SU-DHL-6 (cell line): ENCODE measurements at regions not wholly inside any gene's neighbourhood (a gene's known extent, or its start where the extent isn't known, plus 50 kb on each side); places are given as distances from the start of the nearest gene placed in this dataset.

Experiments
- H2AFZ ChIP-seq: fragments of 200-600 bp; sonication (generic); 2 replicates; pipeline ENCODE4 v1.6.1; 2014; ENCODE audit warnings: low read depth, mild to moderate bottlenecking, moderate library complexity, mixed read lengths, antibody characterized with exemption, low read length; ENCODE audit not compliant: severe bottlenecking
- H3F3A ChIP-seq: fragments of 200-600 bp; shearing (Covaris generic); 2 replicates; pipeline ENCODE4 v1.6.0; 2016; ENCODE audit warnings: antibody characterized with exemption, mild to moderate bottlenecking; ENCODE audit not compliant: insufficient read depth
- H3K27ac ChIP-seq: fragments of 200-600 bp; sonication (generic); 2 replicates; pipeline ENCODE4 v1.5.1; 2016; ENCODE audit warnings: low read depth, mild to moderate bottlenecking, low read length, moderate library complexity, mixed read lengths
- H3K27me3 ChIP-seq: fragments of 200-600 bp; sonication (generic), shearing (Covaris generic); 2 replicates; pipeline ENCODE4 v1.6.0; 2014; ENCODE audit warnings: mild to moderate bottlenecking, low read length
- H3K36me3 ChIP-seq: fragments of 200-600 bp; sonication (generic); 2 replicates; pipeline ENCODE4 v1.6.1; 2014; ENCODE audit warnings: mild to moderate bottlenecking, low read length, mixed read lengths
- H3K4me2 ChIP-seq: fragments of 300-600, 200-600 bp; shearing (Covaris generic), sonication (generic); 2 replicates; pipeline ENCODE4 v1.6.0; 2014; ENCODE audit warnings: low read length, low read depth, mild to moderate bottlenecking; ENCODE audit not compliant: poor library complexity, severe bottlenecking
- H3K4me3 ChIP-seq: fragments of 200-600 bp; sonication (generic); 2 replicates; pipeline ENCODE4 v1.5.1; 2014; ENCODE audit warnings: antibody characterized with exemption, low read length, mild to moderate bottlenecking, mixed read lengths; ENCODE audit not compliant: insufficient read depth, poor library complexity, severe bottlenecking
- H3K79me2 ChIP-seq: fragments of 200-600 bp; sonication (generic); 2 replicates; pipeline ENCODE4 v1.6.1; 2014; ENCODE audit warnings: mild to moderate bottlenecking, low read length, moderate library complexity; ENCODE audit not compliant: insufficient read depth
- H3K9ac ChIP-seq: fragments of 200-600 bp; sonication (generic); 2 replicates; pipeline ENCODE4 v1.7.0; 2014; ENCODE audit warnings: mild to moderate bottlenecking, low read length
- H3K9me2 ChIP-seq: fragments of 200-600 bp; sonication (generic); replicated peaks from 2 replicates; pipeline ENCODE4 v1.6.1; 2014; ENCODE audit warnings: low read length; ENCODE audit not compliant: insufficient read depth
- H3K9me3 ChIP-seq: fragments of 200-600 bp; sonication (generic); 2 replicates; pipeline ENCODE4 v1.6.1; 2014; ENCODE audit warnings: low read length, mixed read lengths; ENCODE audit not compliant: insufficient read depth
- H4K20me1 ChIP-seq: fragments of 200-600 bp; sonication (generic); 2 replicates; pipeline ENCODE4 v1.6.1; 2014; ENCODE audit warnings: low read depth, mild to moderate bottlenecking, antibody characterized with exemption, low read length, moderate library complexity, mixed read lengths
- EZH2phosphoT487 ChIP-seq: fragments of 200-600 bp; sonication (generic), shearing (Covaris generic); conservative IDR thresholded peaks from 2 replicates; pipeline ENCODE4 v1.6.1; 2018; ENCODE audit warnings: mild to moderate bottlenecking, antibody characterized with exemption, low read length, moderate library complexity, mixed read lengths
- TF ChIP-seq, protein P1 (sequence below): fragments of 200-600 bp; sonication (generic); IDR thresholded peaks from one replicate; pipeline ENCODE4 v1.5.1; 2017; ENCODE audit warnings: antibody characterized with exemption, mild to moderate bottlenecking, low read length, moderate library complexity; ENCODE audit not compliant: insufficient read depth, poor library complexity, severe bottlenecking

DNA sequence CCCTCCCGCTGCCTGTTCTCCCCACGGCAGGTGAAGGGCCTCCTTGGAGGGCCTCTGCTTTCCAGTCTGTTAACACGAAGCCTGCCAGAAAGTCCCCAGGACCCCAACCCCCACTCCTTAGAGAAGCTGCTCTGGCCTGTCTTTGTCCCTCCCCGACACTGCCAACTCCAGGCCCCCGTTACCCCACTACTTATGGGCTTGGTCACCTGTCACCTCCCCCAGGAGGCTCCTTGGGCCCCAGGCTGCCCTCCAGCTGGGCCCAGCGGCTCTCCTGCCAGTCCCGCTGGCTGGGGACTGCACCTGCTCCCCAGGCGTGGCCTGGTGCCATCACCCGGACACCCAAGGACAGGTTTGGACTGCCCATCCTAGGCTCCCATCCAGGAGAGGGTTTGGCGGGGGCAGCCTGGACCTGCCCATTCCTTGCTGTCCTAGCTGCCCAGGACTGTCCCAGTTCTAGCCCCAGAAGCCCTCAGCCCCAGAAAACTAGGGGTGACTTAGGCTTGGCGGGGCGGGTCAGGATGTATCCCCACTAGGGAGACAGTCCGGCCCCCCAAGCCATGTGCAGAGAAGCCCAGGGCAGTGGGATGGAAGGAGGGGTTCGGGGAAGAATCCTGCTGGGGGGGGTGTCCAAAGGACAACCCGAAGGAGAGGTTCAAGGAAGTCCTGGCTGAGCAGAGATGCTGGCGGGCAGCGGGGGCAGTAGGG lies 155.7 kb upstream of the C14orf180 start:
- Histone ChIP-seq H3K79me2 (no peaks in the 10 kb centered on the region), H3K4me2 (no peak overlapping the region), H3F3A (no peaks in the 10 kb centered on the region), H2AFZ (no peak overlapping the region), H3K9me2 (no peaks in the 10 kb centered on the region), H4K20me1 (no peaks in the 10 kb centered on the region), H3K36me3 (no peaks in the 10 kb centered on the region), H3K4me3 (no peak overlapping the region), H3K9ac (no peak overlapping the region), H3K9me3 (no peaks in the 10 kb centered on the region), H3K27me3 (no peaks in the 10 kb centered on the region), H3K27ac (no peak overlapping the region)
- TF ChIP-seq, protein P1, sequence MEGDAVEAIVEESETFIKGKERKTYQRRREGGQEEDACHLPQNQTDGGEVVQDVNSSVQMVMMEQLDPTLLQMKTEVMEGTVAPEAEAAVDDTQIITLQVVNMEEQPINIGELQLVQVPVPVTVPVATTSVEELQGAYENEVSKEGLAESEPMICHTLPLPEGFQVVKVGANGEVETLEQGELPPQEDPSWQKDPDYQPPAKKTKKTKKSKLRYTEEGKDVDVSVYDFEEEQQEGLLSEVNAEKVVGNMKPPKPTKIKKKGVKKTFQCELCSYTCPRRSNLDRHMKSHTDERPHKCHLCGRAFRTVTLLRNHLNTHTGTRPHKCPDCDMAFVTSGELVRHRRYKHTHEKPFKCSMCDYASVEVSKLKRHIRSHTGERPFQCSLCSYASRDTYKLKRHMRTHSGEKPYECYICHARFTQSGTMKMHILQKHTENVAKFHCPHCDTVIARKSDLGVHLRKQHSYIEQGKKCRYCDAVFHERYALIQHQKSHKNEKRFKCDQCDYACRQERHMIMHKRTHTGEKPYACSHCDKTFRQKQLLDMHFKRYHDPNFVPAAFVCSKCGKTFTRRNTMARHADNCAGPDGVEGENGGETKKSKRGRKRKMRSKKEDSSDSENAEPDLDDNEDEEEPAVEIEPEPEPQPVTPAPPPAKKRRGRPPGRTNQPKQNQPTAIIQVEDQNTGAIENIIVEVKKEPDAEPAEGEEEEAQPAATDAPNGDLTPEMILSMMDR, result no peak
- no peak for TF ChIP-seq EZH2phosphoT487

DNA sequence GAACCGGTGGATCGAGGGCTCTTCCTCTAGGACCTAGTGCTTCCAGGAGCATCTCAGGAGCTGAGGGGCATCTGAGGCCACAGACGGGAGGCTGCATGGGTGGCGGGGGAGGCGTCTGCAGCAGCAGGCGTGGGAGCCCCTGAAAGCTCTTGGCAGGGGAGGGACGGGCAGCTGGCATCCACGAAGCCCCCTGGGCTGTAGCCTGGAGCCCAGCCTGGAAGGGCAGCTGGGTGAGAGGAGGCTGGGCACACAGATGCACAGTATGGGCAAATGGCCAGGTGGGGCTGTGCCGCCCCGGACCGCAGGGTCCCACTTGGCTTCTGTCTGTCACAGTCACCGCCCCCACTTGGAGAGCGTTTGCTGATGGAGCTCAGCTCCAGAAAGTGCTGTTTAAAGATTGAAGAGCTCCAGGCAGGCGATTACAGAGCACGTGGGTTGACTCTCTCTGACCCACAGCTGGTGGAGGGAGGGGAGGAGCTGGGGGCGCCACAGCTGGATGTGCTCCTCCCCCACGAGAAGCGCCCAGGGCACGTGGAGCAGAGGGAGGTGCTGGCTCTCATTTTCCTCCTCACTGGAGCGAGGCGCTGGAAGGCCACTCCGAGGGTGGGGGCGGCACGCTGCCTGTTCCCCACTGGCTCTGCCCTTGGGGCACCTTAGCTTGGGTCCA lies 155.0 kb upstream of the C14orf180 start:
- Histone ChIP-seq H3K9me3 (no peaks in the 10 kb centered on the region), H2AFZ (no peak overlapping the region), H4K20me1 (no peaks in the 10 kb centered on the region), H3K36me3 (no peaks in the 10 kb centered on the region), H3K9me2 (no peaks in the 10 kb centered on the region), H3K27me3 (no peaks in the 10 kb centered on the region), H3K9ac (no peak overlapping the region), H3K4me2 (no peak overlapping the region), H3K79me2 (no peaks in the 10 kb centered on the region), H3K4me3 (no peak overlapping the region), H3F3A (no peaks in the 10 kb centered on the region), H3K27ac (no peak overlapping the region)
- TF ChIP-seq, protein P1, result no peak
- no peak for TF ChIP-seq EZH2phosphoT487

DNA sequence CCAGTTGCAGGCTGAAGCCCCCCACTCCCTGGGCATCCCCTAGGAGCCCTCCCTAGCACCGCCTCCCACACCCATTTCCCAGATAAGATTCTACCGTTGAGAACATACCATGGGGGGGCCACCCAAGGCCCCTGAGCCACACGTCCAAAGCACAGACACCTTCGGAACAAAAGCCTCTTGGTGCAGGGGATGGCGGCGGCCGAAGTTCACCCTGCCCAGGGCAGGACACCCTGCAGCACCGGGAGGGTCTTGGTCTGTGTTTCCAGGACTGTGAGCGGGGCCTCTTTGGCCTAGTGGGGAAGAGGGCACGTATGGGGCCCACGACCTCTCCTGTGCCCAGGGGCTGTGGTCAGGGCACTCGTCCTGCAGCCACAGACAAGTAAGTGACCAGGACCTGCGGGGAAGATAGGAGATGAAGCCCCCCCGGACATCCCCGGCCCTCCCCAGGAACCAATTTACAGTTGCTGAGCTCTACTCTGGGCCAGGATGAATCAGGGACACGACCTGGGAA lies 154.3 kb upstream of the C14orf180 start:
- no peak overlapping the region for H2AFZ ChIP-seq
- H3K27ac ChIP-seq, result no peak overlapping the region
- H3K4me2 ChIP-seq, result no peak overlapping the region
- H3K9ac ChIP-seq, result no peak overlapping the region
- no peak overlapping the region for H3K4me3 ChIP-seq
- H3K27me3 ChIP-seq, result no peaks in the 10 kb centered on the region
- no peaks in the 10 kb centered on the region for H3K9me2 ChIP-seq
- H3K9me3 ChIP-seq, result no peaks in the 10 kb centered on the region
- H4K20me1 ChIP-seq, result no peaks in the 10 kb centered on the region
- no peaks in the 10 kb centered on the region for H3F3A ChIP-seq
- H3K36me3 ChIP-seq, result no peaks in the 10 kb centered on the region
- TF ChIP-seq EZH2phosphoT487, result no peak
- TF ChIP-seq, protein P1, result no peak
- no peaks in the 10 kb centered on the region for H3K79me2 ChIP-seq
